GM21529 (cell line): ENCODE measurements at regions not wholly inside any gene's neighbourhood (a gene's known extent, or its start where the extent isn't known, plus 50 kb on each side); places are given as distances from the start of the nearest gene placed in this dataset.

Experiments used
- ATAC-seq: cut with Tn5 transposase; IDR thresholded peaks from one replicate; pipeline ENCODE4 v1.9.1; 2021; ENCODE audit not compliant: unreplicated experiment

GRCh38 chr2:176642074-176642473, 372.8 kb downstream of the MTX2 start:
- peak; percentile 43 for ATAC-seq

GRCh38 chr2:176643646-176644045, 374.4 kb downstream of the MTX2 start:
- ATAC-seq, result no peak

- no peak for ATAC-seq
These were observed 376.3 kb downstream of the MTX2 start for GRCh38 chr2:176645494-176645893.

- ATAC-seq, result no peak
These were observed 376.9 kb downstream of the MTX2 start for GRCh38 chr2:176646033-176646615.

- no peak for ATAC-seq
These were observed 378.3 kb downstream of the MTX2 start for GRCh38 chr2:176647325-176648165.

GRCh38 chr2:176648700-176649297, 379.6 kb downstream of the MTX2 start:
- ATAC-seq, result no peak

- ATAC-seq, result no peak
These were observed 381.0 kb downstream of the MTX2 start for GRCh38 chr2:176650104-176650837.

GRCh38 chr2:176650838-176651555, 381.8 kb downstream of the MTX2 start:
- no peak for ATAC-seq

- ATAC-seq, result no peak
These were observed 383.3 kb downstream of the MTX2 start for GRCh38 chr2:176652300-176653182.

GRCh38 chr2:176653479-176654443, 384.5 kb downstream of the MTX2 start:
- ATAC-seq, result peak; percentile 93

- ATAC-seq, result no peak
These were observed 387.0 kb downstream of the MTX2 start for GRCh38 chr2:176656038-176656775.

- no peak for ATAC-seq
These were observed 387.5 kb downstream of the MTX2 start for GRCh38 chr2:176656776-176657140.

GRCh38 chr2:176657393-176657792, 388.2 kb downstream of the MTX2 start:
- no peak for ATAC-seq

- ATAC-seq, result no peak
These were observed 389.5 kb downstream of the MTX2 start for GRCh38 chr2:176658708-176659107.

- no peak for ATAC-seq
These were observed 393.5 kb downstream of the MTX2 start for GRCh38 chr2:176662753-176663152.

- no peak for ATAC-seq
These were observed 395.2 kb downstream of the MTX2 start for GRCh38 chr2:176664478-176664877.

GRCh38 chr2:176665086-176665485, 395.8 kb downstream of the MTX2 start:
- ATAC-seq, result no peak

GRCh38 chr2:176668912-176669311, 399.7 kb downstream of the MTX2 start:
- no peak for ATAC-seq
